Activated CD8-positive, alpha-beta T cell treated with anti-CD3 and anti-CD28 coated beads for 36 hours (primary cell): ENCODE measurements at regions not wholly inside any gene's neighbourhood (a gene's known extent, or its start where the extent isn't known, plus 50 kb on each side); places are given as distances from the start of the nearest gene placed in this dataset.

Experiments used
- ATAC-seq: fragments of 200-7000 bp; cut with Tn5 transposase; one replicate; pipeline ENCODE4 v1.10.0; 2021; ENCODE audit warnings: mild to moderate bottlenecking, moderate library complexity
- CTCF ChIA-PET: fragments of 350-600 bp; sonication (Branson Sonifier 250); formaldehyde crosslinking; loops from one replicate; lab custom pipeline; 2021; ENCODE audit warnings: antibody characterized with exemption; lab: Charles Lee
- POLR2A ChIA-PET: fragments of 350-600 bp; sonication (Branson Sonifier 250); formaldehyde crosslinking; loops from one replicate; lab custom pipeline; 2021; ENCODE audit warnings: antibody characterized with exemption; lab: Charles Lee
- DNase-seq: peaks from one replicate; pipeline ENCODE4 v3.0.0-alpha.2; 2020
- H3K27ac Mint-ChIP-seq: one replicate; pipeline ENCODE4 v1.8.0; 2021; ENCODE audit warnings: mild to moderate bottlenecking, mixed read lengths
- H3K27me3 Mint-ChIP-seq: one replicate; pipeline ENCODE4 v1.8.0; 2021; ENCODE audit warnings: mixed read lengths
- H3K36me3 Mint-ChIP-seq: one replicate; pipeline ENCODE4 v1.8.0; 2021; ENCODE audit warnings: low read depth, mixed read lengths
- H3K4me1 Mint-ChIP-seq: one replicate; pipeline ENCODE4 v1.8.0; 2021; ENCODE audit warnings: low read depth, mixed read lengths
- H3K4me3 Mint-ChIP-seq: one replicate; pipeline ENCODE4 v1.8.0; 2021; ENCODE audit warnings: mild to moderate bottlenecking, moderate library complexity, mixed read lengths
- H3K9me3 Mint-ChIP-seq: one replicate; pipeline ENCODE4 v1.8.0; 2021; ENCODE audit warnings: mixed read lengths
- intact Hi-C: fragments of 100-400 bp; cut with micrococcal nuclease; formaldehyde crosslinking; loops from one replicate; pipeline ENCODE4 v1.10.0; 2022
- TF ChIP-seq, protein P1 (sequence below): fragments of 200-600 bp; IDR thresholded peaks from one replicate; pipeline ENCODE4 v1.8.0; 2022; ENCODE audit warnings: antibody characterized with exemption, mild to moderate bottlenecking

DNA sequence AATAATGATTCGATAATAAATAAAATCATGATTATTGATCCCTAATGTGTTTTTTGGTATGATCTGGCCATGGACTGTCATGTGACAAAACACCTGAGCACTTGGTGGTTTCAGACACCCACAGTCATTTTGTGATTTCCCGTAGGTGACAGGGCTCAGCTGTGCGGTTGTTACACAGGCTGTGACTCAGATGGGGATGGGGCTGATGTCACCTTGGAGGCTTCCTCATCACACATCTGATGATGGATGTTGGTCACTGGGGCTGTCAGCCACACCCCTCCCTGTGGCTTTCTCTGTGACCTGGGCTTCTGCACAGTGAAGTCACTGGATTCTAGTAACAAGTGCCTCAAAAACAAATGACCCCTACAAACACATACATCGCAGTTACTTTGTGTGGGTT lies 995.1 kb downstream of the BRD1 start:
- Mint-ChIP-seq H3K27ac (no peak overlapping the region), H3K27me3 (peaks cover 9% of the 10 kb centered on the region), H3K9me3 (peaks cover 20% of the 10 kb centered on the region), H3K4me3 (no peak overlapping the region), H3K4me1 (no peaks in the 10 kb centered on the region), H3K36me3 (no peaks in the 10 kb centered on the region)
- POLR2A ChIA-PET, result no interaction called here
- CTCF ChIA-PET, result no interaction called here
- ATAC-seq (peak; percentile 60), DNase-seq (peak; percentile 54)
- TF ChIP-seq, protein P1, sequence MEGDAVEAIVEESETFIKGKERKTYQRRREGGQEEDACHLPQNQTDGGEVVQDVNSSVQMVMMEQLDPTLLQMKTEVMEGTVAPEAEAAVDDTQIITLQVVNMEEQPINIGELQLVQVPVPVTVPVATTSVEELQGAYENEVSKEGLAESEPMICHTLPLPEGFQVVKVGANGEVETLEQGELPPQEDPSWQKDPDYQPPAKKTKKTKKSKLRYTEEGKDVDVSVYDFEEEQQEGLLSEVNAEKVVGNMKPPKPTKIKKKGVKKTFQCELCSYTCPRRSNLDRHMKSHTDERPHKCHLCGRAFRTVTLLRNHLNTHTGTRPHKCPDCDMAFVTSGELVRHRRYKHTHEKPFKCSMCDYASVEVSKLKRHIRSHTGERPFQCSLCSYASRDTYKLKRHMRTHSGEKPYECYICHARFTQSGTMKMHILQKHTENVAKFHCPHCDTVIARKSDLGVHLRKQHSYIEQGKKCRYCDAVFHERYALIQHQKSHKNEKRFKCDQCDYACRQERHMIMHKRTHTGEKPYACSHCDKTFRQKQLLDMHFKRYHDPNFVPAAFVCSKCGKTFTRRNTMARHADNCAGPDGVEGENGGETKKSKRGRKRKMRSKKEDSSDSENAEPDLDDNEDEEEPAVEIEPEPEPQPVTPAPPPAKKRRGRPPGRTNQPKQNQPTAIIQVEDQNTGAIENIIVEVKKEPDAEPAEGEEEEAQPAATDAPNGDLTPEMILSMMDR, result no peak
- intact Hi-C loops, result no loop called here

DNA sequence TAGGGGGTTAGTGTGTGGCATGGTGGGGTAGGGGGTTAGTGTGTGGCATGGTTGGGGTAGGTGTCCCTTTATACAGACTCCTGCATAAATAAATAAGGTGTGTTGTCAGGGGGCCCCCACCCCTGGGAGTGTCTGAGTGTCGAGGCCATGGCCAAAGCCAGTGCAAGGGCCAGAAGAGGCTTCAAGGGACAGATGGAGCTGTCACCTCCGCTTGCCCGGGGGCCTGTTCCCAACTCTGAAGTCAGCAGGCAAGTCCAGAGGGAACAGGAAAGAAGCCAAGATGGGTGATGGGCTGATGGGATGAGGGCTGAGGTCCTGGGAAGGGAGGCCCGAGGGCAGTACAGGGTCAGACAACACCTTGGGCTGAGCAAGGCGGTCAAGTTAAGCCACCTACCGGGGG lies 997.8 kb downstream of the BRD1 start:
- H3K4me3 Mint-ChIP-seq, result no peak overlapping the region
- H3K36me3 Mint-ChIP-seq, result no peaks in the 10 kb centered on the region
- CTCF ChIA-PET, result no interaction called here
- H3K27ac Mint-ChIP-seq, result no peak overlapping the region
- TF ChIP-seq, protein P1, result no peak
- H3K27me3 Mint-ChIP-seq, result peaks cover 11% of the 10 kb centered on the region
- ATAC-seq, result no peak
- H3K4me1 Mint-ChIP-seq, result no peaks in the 10 kb centered on the region
- POLR2A ChIA-PET, result no interaction called here
- peaks cover 13% of the 10 kb centered on the region for H3K9me3 Mint-ChIP-seq
- intact Hi-C loops, result no loop called here
- DNase-seq, result no peak

DNA sequence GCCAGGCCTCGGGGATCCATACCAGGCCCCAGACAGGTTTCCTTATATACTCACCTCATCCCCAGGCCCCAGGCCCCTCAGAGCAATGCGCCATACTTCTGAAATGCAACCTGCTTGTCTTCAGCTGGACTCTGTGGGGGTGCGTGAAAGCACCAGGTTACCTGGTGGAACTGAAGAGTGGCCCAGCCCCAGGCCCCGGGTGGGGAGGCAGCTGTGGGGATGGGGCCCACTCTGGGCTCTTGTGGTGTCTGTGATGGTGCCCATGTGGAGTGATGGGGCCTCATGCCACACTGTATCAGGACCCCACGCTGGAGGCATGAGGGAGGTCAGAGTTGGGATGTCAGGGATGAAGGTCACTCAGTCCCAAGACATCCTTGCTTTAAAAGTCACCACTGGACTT lies 999.0 kb downstream of the BRD1 start:
- intact Hi-C loops, result no loop called here
- Mint-ChIP-seq H3K36me3 (no peaks in the 10 kb centered on the region), H3K4me3 (no peak overlapping the region), H3K27ac (no peak overlapping the region), H3K9me3 (peaks cover 13% of the 10 kb centered on the region), H3K4me1 (no peaks in the 10 kb centered on the region), H3K27me3 (peaks cover 11% of the 10 kb centered on the region)
- ChIA-PET POLR2A (no interaction called here), CTCF (no interaction called here)
- ATAC-seq (no peak), DNase-seq (no peak)
- TF ChIP-seq, protein P1, result no peak

DNA sequence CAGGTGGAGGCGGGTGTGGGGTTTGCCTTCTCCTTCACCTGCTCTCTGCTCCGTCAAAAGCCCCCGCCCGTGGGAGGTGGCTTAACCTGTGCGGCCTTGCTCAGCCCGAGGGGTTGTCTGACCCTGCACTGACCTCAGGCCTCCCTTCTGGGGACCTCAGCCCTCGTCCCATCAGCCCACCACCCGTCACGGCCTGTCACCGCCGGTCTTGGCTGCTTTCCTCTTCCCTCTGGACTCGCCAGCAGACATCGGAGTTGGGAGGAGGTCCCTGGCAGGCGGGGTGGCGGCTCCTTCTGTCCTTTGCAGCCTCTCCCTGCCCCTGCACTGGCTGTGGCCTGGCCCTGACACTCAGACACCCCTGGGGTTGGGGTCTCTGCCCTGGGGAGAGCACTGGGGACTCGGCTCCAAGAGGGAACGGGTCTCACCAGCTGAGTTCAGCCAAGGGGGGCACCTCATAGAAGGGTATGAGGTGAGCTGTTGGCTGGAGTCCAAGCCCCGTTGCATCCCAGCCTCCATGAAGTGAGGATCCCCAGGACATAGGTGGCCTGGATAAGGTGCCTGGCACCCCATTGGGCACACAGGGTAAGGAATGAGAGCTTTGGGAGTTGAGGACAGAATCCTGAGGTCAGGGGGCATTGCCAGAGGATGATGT lies 999.6 kb downstream of the BRD1 start:
- H3K4me1 Mint-ChIP-seq, result no peaks in the 10 kb centered on the region
- ChIA-PET CTCF (no interaction called here), POLR2A (no interaction called here)
- intact Hi-C loops, result no loop called here
- H3K4me3 Mint-ChIP-seq, result no peak overlapping the region
- no peaks in the 10 kb centered on the region for H3K36me3 Mint-ChIP-seq
- DNase-seq (no peak), ATAC-seq (no peak)
- TF ChIP-seq, protein P1, result no peak
- H3K9me3 Mint-ChIP-seq, result peaks cover 9% of the 10 kb centered on the region
- H3K27ac Mint-ChIP-seq, result no peak overlapping the region
- peaks cover 6% of the 10 kb centered on the region for H3K27me3 Mint-ChIP-seq

DNA sequence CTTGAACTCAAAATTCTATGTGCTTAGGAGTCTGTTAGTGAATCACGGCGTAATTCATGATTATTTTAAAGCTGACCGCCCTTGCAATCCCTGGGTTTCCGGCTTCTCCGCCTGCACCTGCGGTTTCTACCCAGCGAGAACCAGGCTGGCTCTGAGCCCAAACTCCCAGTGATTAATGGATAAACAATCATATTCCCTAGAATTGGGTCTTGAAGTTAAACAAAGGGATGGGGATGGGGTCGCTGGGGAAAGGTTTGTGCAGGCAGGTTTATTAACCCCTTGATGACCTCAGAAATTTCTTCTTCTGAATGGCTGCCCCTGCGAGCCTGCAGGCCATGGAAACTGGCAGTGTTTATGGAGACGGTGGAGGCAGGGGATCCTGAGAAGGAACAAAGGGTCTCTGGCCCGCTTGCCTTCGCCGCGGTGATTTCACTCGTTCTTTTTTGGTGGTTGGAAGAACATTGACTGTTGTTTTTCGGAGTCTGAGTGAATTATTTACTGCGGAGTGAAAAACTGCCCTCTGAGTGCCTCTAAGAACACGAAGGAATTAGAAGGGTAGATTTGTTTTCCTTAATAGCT lies 1000.3 kb downstream of the BRD1 start:
- DNase-seq, result no peak
- H3K27ac Mint-ChIP-seq, result no peak overlapping the region
- POLR2A ChIA-PET, result no interaction called here
- peaks cover 5% of the 10 kb centered on the region for H3K27me3 Mint-ChIP-seq
- no peaks in the 10 kb centered on the region for H3K4me1 Mint-ChIP-seq
- no peaks in the 10 kb centered on the region for H3K36me3 Mint-ChIP-seq
- peaks cover 7% of the 10 kb centered on the region for H3K9me3 Mint-ChIP-seq
- no peak for ATAC-seq
- intact Hi-C loops, result no loop called here
- CTCF ChIA-PET, result no interaction called here
- TF ChIP-seq, protein P1, result no peak
- H3K4me3 Mint-ChIP-seq, result no peak overlapping the region
